HG03108 (cell line): ENCODE measurements at regions not wholly inside any gene's neighbourhood (a gene's known extent, or its start where the extent isn't known, plus 50 kb on each side); places are given as distances from the start of the nearest gene placed in this dataset.

Experiments
- ATAC-seq: cut with Tn5 transposase; IDR thresholded peaks from one replicate; pipeline ENCODE4 v1.9.1; 2021; ENCODE audit warnings: moderate library complexity; ENCODE audit not compliant: unreplicated experiment

DNA sequence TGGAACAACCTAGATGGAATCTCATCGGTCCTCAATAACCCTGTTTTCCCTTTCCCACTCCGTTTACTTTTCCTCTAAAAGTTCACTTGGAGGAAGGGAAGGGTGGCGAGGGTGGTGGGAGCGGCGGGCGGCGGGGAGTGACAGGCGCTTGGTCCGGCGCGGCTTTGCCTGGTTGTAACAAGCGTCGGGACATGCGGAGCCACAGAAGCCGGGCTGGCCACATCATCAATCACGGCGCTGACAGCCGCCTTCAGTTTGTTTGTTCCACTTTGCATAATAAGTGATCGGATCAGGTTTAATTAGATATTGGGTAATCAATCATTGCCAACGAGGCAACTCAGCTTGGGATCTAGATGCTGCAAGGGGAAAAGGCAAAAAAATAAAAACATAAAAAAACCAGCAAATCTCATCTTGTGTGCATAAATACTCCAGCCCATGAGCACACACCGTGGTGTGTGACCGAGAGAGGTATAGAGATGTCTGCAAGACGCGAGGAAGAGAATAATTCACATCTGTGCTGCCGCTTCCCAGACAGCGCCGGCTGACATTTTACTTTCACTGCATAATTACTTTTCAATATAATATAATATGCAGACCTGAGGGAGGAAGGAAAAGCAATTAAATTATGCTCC lies 396.2 kb upstream of the IRX4 start:
- no peak for ATAC-seq

DNA sequence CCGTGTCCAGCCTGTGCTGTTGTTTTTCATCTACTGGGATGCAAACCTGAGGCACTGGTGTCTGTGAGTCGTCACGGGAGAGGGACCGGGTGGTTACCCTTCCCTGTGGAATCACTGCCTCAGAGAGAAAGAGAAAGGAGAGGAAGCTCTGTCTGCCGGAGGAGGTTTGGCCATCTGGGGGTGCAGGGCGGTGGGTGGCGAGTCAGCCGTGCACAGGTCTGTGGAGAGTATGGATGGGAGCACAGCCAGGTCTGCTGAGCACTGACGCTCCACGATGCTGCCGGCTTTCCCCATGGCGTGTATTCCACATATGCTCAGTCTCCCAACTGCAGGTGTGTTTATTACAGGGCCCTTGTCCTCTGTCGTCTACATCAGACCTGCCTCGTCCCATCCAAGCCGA lies 395.2 kb upstream of the IRX4 start:
- ATAC-seq, result no peak

DNA sequence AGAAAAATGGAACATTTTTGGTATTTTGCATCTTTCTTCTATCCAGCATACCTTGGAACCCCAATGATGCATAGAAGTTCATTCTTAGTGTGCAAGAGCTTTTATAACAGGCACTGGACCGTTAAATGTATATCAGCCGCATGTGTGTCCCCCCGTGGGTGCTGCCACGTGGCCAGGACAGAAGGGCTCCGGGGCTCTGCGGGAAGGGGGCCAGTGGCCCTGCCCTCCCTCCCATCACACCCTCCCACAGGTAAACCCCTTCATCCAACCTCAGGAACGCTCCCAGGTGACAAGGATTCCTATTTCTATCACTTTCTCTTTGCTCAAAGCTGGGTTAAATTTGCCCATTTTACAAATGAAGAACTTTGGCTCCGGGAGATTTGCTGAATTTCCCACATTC lies 393.4 kb upstream of the IRX4 start:
- ATAC-seq, result no peak

DNA sequence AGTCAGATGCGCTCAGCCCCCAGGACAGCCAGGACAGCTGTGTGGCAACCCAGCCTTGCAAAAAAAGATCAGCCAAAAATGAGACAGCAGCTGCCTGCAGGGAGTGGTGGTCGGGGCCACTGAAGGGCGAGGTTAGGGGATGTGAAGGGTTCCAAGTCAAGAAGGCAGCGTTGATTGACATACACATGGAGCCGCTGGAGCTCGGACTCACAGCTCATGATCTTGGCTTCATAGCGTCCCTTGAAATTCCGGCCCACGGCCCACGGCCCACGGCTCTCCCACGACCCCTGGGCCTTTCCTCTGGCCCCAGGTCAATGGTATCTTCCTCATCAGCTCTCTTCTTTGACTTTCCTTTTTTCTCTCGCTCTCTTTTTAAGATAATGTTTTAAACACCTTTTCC lies 390.0 kb upstream of the IRX4 start:
- ATAC-seq, result no peak

DNA sequence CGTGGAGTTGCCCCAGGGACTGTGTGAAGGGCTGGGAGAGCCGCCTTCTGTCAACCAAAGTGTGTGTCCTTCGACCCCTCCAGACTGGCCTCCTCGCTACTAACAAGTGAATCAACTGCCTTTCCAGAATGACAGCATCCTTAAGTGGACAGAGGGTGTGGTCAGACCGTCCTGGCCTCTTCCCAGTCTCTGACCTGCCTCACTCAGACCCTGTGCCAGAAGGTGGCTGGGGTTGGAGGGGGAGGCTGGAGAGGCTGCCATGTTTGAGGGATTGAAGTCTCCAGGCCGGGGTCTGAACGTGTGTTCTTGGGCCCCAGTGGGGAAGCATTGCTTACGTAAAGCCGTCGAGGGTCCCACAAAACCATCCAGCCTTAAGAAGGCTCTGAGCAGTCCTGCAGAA lies 389.3 kb upstream of the IRX4 start:
- no peak for ATAC-seq

DNA sequence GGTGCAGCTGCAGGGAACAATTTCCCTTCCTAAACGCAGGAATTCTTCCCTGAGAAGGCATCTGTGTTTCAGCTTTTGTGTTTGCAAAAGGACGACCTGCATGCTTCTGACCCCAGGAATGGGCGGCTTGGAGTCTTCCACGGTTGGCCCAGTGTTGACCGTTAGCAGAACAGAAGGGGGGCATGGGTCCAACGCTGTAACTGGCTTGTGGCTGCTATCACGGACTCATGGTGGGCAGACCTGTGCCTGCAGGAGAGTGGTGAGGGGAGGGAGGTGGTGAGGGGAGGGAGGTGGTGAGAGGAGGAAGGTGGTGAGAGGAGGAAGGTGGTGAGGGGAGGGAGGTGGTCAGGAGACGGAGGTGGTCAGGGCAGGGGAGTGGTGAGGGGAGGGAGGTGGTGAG lies 388.6 kb upstream of the IRX4 start:
- ATAC-seq, result no peak

DNA sequence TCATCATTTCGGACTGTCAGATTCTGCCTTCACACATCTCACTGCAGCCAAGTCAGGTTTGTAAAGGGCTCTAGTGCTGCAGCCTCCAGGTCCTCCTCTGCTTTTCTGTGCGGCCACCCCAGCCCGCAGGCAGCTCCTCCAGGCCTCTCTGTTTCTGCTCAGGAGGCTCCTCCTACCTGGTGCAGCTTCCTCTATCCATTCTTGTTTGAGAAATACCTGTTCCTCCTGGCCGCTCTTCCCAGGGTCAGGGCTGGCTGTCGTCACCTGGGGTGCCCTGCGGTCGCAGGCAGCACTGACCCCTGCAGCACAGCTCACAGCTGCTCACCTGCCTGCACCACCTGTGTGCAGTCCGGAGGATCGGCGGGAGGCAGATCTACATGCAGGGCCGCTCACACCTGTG lies 387.7 kb upstream of the IRX4 start:
- ATAC-seq, result no peak

DNA sequence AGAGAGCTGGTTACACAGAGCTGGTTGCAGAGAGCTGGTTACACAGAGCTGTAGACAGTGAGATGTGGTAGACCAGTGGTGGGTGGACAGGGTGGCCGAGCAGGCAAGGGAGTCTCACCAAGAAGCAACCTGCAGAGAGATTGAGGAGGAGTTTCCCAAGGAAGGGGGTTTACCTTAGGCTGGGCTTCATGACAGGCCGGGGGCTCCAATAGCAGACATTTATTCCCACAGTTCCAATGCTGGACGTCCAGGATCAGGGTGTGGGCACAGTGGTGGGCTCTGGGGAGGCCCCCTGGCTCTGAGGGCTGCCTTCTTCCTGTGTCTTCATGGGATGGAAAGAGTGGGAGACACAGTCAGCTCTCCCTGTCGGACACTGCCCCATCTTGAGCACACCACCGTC lies 386.9 kb upstream of the IRX4 start:
- no peak for ATAC-seq

DNA sequence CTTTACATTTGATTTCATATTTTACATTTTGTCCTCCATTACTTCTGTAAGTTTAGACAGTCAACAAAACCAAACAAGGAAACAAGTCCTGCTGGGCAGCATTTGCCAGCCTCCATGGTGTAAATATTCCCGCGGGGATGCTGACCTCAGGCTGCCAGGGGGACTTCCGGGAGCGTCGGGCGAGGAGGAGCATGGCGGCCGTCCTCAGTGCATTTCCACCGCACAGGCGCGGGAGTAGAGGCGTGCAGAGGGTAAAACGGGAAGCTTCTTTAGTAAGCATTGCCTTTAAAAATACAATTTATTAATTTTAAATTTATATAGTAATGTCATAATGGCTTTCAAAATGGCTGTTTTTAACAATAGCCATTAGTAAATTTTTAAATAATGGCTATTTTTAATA lies 385.3 kb upstream of the IRX4 start:
- ATAC-seq, result no peak

DNA sequence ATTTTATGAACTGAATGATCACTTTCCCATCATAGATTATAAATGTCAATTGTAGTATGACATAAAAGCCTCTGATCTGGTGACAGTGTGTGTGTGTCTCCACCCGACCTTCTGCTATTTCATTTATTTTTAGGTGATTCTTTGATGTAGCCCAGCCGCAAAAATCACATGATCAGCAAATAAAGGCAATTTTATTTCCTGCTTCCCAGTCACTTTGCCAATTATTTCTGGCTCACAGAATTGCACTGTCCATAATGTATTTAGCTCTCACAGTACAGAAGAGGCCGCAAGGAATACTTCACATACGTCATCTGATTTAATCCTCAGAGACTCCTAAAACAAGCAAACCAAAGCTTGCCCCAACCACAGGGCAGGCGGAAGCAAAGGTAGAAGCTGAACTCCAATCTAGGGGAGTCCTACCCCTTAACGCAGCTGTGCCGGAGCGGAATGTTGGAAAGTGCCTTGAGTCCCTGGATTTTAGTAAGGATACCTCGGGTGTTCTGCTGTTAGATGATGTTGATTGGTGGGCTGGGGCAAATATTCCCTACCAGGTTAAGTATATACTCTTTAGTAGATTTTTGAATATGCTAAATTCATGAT lies 384.0 kb upstream of the IRX4 start:
- ATAC-seq, result no peak

DNA sequence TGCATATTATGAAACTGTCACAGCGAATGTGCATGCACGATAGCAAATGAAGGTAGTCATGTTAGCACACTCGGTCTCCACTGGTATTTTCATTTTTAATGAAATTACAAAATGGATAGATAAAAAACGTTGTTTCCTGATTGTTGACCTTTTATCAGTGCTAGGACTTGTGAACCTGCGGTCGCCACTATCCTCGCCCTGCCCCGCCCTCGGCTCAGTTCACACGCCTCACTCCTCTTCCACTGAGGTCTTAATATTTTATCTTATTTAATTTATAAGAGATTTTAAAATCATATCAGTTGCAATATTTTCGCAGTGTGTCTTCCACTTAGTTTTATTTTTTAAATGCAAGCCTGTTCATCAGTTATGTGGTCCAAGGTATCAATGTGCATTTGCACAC lies 382.6 kb upstream of the IRX4 start:
- no peak for ATAC-seq

DNA sequence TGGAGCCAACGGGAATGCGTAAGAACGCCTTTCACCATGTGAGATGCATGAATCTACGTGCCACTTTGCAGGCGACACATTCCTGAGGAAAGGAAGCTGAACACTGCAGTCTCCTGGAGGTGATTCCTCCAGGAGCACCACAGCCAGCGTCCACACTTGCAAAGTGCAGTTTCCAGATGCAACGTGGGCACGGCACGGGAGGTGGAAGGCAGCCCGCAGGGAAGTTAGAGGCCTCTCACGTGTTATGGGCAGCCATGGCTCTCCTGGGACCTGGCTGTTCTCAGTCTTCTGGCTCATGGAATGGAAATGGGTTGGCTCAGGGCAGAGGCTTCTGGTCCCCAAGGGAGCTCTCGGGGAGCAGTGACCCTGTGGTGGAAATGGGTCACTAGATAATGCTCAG lies 381.0 kb upstream of the IRX4 start:
- no peak for ATAC-seq

DNA sequence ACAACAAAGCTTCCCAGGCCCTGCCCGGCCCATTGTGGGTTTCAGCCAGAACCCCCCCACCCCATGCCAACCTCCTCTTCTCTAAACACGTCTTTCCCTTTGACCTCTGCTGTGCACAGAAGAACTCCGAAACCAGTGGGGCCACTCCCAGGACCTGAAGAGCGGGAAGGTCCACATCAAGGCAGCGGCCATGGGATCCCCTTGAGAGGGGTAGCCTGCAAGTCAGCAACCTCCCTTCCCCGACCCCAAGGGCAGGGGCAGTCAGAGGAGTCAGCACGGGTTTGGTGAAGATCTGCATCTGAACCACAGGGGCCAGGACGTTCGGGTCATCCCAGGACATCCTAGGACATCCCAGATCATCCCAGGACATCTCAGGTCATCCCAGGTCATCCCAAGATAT lies 379.9 kb upstream of the IRX4 start:
- no peak for ATAC-seq

DNA sequence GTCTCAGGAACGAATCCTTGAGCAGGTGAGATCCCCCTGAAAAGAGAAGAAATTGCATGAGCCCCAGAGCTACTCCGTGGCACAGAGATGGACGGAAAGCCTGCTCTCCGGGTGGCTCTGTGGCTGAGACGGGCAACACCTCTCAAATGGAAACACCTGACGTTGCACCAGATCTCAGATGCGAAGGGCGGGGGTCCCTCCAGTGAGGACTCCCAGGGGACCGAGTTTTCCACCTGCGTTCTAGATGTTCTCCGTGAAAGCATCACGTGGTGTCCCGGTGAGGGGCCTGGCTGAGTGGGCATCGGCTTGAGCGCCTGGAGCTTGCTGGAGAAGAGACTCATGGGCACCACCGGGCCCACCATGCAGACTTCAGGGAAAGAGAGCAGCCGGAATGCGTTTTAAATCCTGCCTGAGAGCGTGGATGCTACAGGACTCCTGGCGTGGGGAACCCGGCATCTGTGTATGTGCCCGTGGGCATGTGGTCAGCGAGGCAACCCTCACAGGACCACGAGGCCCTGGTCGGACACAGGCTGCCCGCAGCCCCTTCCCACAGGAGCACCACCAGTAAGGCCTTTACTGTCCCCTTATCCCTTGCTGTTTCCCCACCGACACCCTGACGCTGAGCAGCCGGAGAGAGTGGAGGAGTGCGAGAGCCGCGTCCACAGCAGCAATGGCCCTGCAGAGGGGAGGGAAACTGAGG lies 378.4 kb upstream of the IRX4 start:
- ATAC-seq, result no peak

DNA sequence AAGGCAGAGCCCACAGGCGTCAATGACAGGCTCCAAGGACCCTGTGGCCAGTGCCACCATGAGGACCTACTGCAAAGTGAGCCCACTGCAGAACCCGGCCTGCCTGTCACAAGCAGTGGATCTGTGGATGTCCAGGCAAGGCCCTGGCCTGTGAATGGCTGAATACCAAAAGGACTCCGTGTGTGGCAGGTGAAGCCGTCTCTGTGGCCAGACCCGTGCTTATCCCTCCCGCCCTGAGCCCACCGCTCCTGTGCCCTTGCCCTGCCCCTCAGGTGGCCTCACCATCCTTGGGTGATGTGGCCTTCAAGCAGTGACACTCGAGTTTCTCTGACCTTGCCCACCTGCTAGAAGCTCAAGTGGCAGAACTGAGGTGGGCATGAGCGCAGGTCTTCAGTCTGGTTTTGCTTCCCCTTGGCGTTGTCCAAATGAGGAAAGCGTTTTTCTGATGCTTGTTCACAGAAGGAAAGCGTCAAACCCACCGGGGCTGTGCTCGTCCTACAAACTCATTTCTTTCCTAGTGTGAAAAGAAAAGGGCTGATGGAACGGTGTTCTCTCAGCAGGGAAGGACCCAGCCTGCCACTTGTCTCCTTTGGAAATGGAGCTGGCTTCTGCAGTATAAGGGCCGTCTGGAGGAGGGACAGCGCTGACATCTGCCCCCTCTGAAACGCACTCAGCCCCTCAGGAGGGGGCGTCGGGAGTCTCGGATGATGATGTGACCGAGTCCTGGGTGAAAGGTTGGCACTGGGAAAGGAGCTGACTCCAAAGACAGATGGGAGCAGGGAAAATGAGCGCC lies 377.7 kb upstream of the IRX4 start:
- no peak for ATAC-seq

DNA sequence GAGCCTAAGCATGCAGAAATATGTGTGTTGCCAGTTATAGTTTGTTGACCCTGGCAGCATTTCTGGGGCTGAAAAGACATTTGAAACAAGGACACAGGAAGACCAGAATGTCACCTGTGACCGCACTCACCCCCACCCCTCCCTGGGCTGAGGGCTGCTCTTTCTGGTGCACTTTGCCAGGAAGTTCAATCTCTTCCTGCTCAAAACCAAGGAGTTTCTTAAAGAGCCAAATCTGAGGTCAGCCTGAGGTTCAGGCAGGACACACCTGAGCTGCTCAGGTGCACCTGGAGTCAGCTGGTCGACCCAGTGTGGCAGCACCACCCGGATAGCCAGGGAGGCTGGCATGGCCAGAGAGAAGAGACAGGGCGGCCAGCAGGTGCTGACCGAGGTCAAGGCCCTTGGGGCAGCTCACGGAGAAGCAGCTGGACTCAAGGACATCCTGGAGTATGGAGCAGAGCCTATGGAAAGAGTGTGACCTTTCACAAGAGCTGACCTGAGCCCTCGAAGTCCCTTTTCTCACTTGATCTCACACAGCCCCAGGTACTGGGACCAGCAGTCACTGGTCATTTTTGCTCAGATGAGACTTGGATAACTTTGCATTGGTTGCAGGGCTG lies 376.9 kb upstream of the IRX4 start:
- ATAC-seq, result no peak

DNA sequence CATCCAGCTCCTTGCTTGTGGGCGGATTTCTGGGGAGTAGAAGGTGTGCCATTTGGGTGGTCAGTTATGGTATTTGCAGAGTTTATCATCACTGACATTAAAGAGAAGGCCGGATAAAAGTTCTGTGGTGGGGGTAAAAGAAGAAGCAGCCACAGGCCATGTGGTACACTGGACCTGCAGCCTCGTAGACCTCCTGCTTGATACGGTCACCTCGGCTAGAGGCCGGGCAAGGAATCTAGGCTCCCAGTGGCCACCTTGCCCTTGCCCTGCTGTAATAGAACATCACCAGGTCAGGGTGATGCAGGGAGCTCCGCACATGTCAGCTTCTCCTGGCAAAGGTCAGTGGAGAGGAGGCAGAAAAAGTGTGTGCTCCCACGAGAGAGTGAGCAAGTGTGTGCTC lies 376.1 kb upstream of the IRX4 start:
- ATAC-seq, result no peak

DNA sequence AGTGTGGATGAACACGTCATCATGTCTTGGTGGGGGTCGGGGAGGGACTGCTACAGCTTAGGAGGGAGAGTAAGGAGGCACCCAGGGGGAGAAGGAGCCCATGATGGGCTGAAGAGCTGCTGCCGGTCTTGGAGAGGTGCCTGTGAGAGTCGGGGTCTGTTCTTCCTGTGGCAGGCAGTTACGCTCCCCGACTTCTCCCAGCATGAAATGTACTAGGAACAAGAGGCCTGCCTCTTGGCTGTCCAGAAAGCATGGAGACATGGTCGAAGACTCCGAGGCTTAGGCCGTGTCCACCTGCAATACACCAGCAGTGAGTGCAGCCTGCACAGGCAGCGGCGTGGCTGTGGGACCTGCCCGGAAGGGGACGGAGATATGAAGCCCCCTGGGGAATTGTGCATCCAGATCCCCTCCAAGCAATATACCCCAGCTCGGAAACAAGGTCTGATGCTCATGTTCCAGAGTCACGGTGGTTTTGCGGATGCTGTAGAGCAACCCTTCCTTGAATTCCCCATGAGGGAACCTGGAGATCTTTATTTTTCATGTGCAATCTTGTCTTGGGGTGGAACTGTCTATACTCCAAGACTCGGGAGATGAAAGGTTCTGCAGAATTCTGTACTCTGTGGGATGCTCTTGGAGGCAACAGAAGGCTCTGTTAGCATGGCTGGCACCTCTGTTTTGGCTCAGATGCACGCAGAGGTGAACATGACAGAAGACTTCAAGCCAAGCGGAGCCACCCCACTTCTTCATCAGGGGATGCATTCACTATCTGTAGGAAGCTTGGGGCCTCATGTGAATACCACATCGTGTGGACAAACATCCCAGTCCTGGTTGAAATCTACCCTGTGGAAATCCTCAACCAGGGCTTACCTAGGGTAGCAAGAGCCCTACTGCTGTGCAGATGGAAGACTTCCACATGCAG lies 374.9 kb upstream of the IRX4 start:
- ATAC-seq, result no peak

DNA sequence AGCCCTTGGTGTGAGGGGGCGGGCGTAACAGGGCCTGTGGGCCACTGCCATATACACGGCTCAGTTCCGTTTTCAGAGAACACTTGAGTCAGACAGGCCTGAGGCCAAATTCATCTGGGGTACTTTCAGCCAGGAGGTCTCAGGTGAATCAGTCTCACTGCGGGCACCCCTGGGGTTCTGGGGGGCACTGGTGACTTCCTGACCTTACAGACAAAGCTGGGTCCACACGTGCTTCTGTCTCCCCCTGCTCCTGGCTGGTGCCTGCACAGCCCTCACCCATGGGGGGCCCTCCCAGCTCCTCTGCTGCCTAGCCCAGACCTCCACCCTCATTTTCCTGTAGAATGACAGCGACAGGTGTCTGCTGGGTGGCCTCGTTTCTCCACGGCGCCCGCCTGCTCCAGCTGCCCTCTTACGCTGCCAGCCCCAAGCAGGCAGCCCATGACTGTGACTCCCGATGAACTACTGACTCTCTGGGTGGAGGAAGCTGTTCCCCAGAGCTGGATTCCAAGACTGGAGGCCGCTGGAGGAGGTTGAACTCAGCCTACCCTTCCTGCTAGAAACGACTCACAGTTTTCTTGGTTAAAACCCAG lies 374.1 kb upstream of the IRX4 start:
- ATAC-seq, result no peak
